ENCODE measurements at regions not wholly inside any gene's neighbourhood (a gene's known extent, or its start where the extent isn't known, plus 50 kb on each side); places are given as distances from the start of the nearest gene placed in this dataset.

DNA sequence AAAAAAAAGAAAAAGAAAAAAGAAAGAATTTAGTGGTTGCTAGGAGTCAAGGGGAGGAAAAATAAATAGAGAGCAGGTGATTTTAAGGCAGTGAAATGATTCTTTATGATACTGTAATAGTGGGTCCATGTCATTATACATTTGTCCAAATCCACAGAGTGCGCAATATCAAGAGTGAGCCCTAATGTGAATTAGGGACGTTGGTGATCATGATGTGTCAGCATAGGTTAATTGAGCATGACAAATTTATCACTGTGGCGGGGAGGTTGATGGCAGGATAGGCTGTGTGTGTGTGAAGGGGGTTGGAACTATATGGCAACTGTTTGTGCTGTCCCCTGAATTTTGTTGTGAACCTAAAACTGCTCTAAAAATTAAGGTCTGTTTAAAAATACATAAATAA is 357.8 kb downstream of the ICE1 start:
- DNase-seq: no peak
- WGBS (ENCODE audit: extremely low coverage, insufficient read length, low lambda C conversion rate): no CpG with 5 or more reads among the region's 3 CpGs
- Mint-ChIP-seq H3K36me3 (ENCODE audit: insufficient read depth in 1 of 3, low read depth in 3 of 3) (no peaks in the 10 kb centered on the region; a peak in 1 of 7 replicates), H3K27me3 (ENCODE audit: low read depth) (no peaks in the 10 kb centered on the region; the same call in 1 of the 2 replicates), H3K27ac (no peak overlapping the region), H3K9me3 (0 out of 5 replicates have a peak, but pooled peaks cover 2 to 3% of the 10 kb centered on the region in 2 experiments), H3K4me3 (no peak overlapping the region), H3K4me1 (peaks cover 10 to 19% of the 10 kb centered on the region in 2 experiments)
- Histone ChIP-seq H3K56ac (ENCODE audit: insufficient read length, low read depth, low read length) (no peak overlapping the region), H3K4me2 (ENCODE audit: insufficient read depth, insufficient read length, low read length) (no peak overlapping the region), H3K23ac (ENCODE audit: insufficient read length, low read depth, low read length) (no peak overlapping the region), H2BK12ac (ENCODE audit: insufficient read length, low read depth, low read length) (no peak overlapping the region), H3K79me2 (ENCODE audit: insufficient read depth, low read length) (no peaks in the 10 kb centered on the region), H2AK5ac (ENCODE audit: insufficient read length, low read length) (no peak overlapping the region), H3K27me3 (ENCODE audit: insufficient read depth, low read length) (no peaks in the 10 kb centered on the region), H3K4ac (ENCODE audit: low read depth, low read length) (no peak overlapping the region), H3K4me1 (ENCODE audit: insufficient read depth, low read length) (no peaks in the 10 kb centered on the region), H4K91ac (ENCODE audit: insufficient read length, low read depth, low read length) (no peak overlapping the region), H4K20me1 (ENCODE audit: control insufficient read depth, insufficient read depth, insufficient read length) (no peaks in the 10 kb centered on the region), H4K5ac (ENCODE audit: insufficient read length, low read depth, low read length) (no peak overlapping the region), H4K8ac (replicated peaks; ENCODE audit: insufficient read length, low read depth, low read length) (no peak overlapping the region), H3K9ac (ENCODE audit: extremely low read depth, insufficient read length, low read length) (no peak overlapping the region), H2BK20ac (ENCODE audit: low read depth, low read length, poor library complexity, severe bottlenecking) (no peak overlapping the region), H2BK5ac (ENCODE audit: insufficient read length, low read length) (no peak overlapping the region), H3K27ac (ENCODE audit: insufficient read length, low read depth, low read length) (no peak overlapping the region), H3T11ph (ENCODE audit: low read length) (no peak overlapping the region), H3K14ac (ENCODE audit: insufficient read depth, low read length) (no peak overlapping the region), H3K9me3 (ENCODE audit: control insufficient read depth, low read depth, low read length) (no peaks in the 10 kb centered on the region), H3K23me2 (ENCODE audit: insufficient read length, low read depth, low read length, poor library complexity, severe bottlenecking) (no peaks in the 10 kb centered on the region), H3K18ac (ENCODE audit: insufficient read length, low read depth, low read length) (no peak overlapping the region), H2BK15ac (ENCODE audit: low read depth, low read length) (no peak overlapping the region), H3K79me1 (ENCODE audit: insufficient read depth, low read depth, low read length, poor library complexity, severe bottlenecking) (no peaks in the 10 kb centered on the region), H2BK120ac (ENCODE audit: low read depth, low read length, poor library complexity, severe bottlenecking) (no peak overlapping the region), H2AFZ (ENCODE audit: low read length) (no peak overlapping the region)
- TF ChIP-seq CTCF (conservative IDR thresholded peaks at IDR 0.05): no peak
